Fibroblast of lung (primary cell): ENCODE measurements at regions not wholly inside any gene's neighbourhood (a gene's known extent, or its start where the extent isn't known, plus 50 kb on each side); places are given as distances from the start of the nearest gene placed in this dataset.

ENCODE experiments used
- DNase-seq, 2 donors: peaks; one replicate each; pipeline versions ENCODE4 v3.0.0 to v3.0.0-alpha.2; 2010; ENCODE audit warnings: low read depth in 2 of 2
- H2AFZ ChIP-seq: 2 replicates; pipeline ENCODE4 v1.5.1; 2012; ENCODE audit warnings: low read length, control low read depth, inconsistent platforms
- H3K27ac ChIP-seq: 2 replicates; pipeline ENCODE4 v1.5.1; 2011; ENCODE audit warnings: low read length, control low read depth; ENCODE audit not compliant: insufficient read depth
- H3K27me3 ChIP-seq: 2 replicates; pipeline ENCODE4 v1.5.1; 2011; ENCODE audit warnings: mild to moderate bottlenecking, low read length; ENCODE audit not compliant: control insufficient read depth, insufficient read depth
- H3K36me3 ChIP-seq: 2 replicates; pipeline ENCODE4 v1.5.1; 2011; ENCODE audit warnings: low read length; ENCODE audit not compliant: control insufficient read depth, insufficient read depth
- H3K4me1 ChIP-seq: 2 replicates; pipeline ENCODE4 v1.5.1; 2011; ENCODE audit warnings: low read length; ENCODE audit not compliant: control insufficient read depth, insufficient read depth; ENCODE audit errors: extremely low read depth
- H3K4me2 ChIP-seq: 2 replicates; pipeline ENCODE4 v1.5.1; 2011; ENCODE audit warnings: low read length, control low read depth; ENCODE audit not compliant: insufficient read depth; ENCODE audit errors: extremely low read depth
- H3K4me3 ChIP-seq, 4 experiments: fragments of 200-600 bp in 1 of 4; sonication (generic) in 1 of 4; replicated peaks in 1 of 4; 2 replicates each; pipeline ENCODE4 v1.5.1; 2011 to 2016; ENCODE audit warnings: low read length in 4 of 4, low read depth in 3 of 4, mild to moderate bottlenecking in 3 of 4, control low read depth in 2 of 4, inconsistent platforms in 1 of 4, mixed read lengths in 1 of 4; ENCODE audit not compliant: insufficient read depth in 1 of 4; ENCODE audit errors: control extremely low read depth in 1 of 4
- H3K79me2 ChIP-seq: 2 replicates; pipeline ENCODE4 v1.5.1; 2012; ENCODE audit warnings: mild to moderate bottlenecking, low read length, inconsistent platforms; ENCODE audit not compliant: control insufficient read depth, insufficient read depth
- H3K9ac ChIP-seq: 2 replicates; pipeline ENCODE4 v1.5.1; 2011; ENCODE audit warnings: mild to moderate bottlenecking, low read length, control low read depth; ENCODE audit not compliant: insufficient read depth
- H3K9me3 ChIP-seq: 2 replicates; pipeline ENCODE4 v1.5.1; 2012; ENCODE audit warnings: low read depth, low read length; ENCODE audit not compliant: control insufficient read depth, insufficient read depth
- H4K20me1 ChIP-seq: 2 replicates; pipeline ENCODE4 v1.5.1; 2011; ENCODE audit warnings: low read length; ENCODE audit not compliant: control insufficient read depth, insufficient read depth; ENCODE audit errors: extremely low read depth
- EZH2 ChIP-seq: IDR thresholded peaks from 2 replicates; pipeline ENCODE4 v1.5.1; 2012; ENCODE audit warnings: low read length, control low read depth, mild to moderate bottlenecking; ENCODE audit errors: missing control alignments
- TF ChIP-seq, protein P1 (sequence below), 2 donors: IDR thresholded peaks in 1 of 2; conservative IDR thresholded peaks in 1 of 2; 1 replicate in 1 of 2; 2 replicates in 1 of 2; pipeline ENCODE4 v1.5.1; 2011 to 2012; ENCODE audit warnings: low read length in 2 of 2, control low read depth in 1 of 2, inconsistent platforms in 1 of 2, low read depth in 1 of 2, mild to moderate bottlenecking in 1 of 2

DNA sequence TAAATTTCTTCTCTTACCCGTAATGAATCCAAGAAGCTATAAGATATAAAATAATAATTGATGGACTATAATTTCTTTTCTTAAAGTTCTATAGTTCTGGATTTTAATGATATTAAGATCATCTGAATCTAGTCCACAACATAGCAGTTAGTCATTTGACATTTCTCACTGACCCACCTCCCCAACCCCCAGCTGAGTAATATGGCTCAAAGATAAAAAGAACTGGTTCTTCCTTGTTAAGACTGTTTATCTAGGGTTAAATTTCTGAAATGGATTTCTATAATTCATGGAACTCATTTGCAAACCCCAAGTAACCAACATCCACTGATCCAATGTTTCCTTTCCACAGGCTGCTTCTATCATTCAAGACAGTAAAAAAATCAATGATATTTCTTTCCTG is 133.9 kb upstream of the SOX9 start:
- H3K27me3 ChIP-seq: no peaks in the 10 kb centered on the region

DNA sequence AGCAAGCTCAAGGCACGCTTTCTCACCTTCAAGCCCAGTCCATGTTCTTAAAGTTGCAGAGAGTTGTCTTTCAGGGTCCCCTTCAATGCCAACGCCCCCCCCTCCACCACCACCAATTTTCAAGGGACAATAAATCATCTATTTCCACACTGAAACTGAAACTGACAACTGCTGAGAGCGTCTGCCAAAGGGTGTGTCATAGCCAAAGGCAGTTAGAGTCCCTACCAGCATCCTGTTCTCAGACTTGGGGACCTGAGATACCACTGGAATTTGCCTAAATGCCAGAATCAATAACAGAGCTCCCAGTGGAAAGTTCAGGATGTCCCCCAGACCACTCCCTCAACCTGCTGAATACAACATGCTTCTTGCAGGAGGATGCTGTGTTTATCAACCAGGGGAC is 133.2 kb upstream of the SOX9 start:
- no peak overlapping the region for H3K4me3 ChIP-seq
- H4K20me1 ChIP-seq: no peaks in the 10 kb centered on the region
- no peak overlapping the region for H2AFZ ChIP-seq
- peaks cover 2% of the 10 kb centered on the region for H3K4me1 ChIP-seq
- H3K9me3 ChIP-seq: no peaks in the 10 kb centered on the region
- H3K4me2 ChIP-seq: no peak overlapping the region
- H3K9ac ChIP-seq: no peak overlapping the region
- no peak overlapping the region for H3K27ac ChIP-seq
- peak; percentile 24 to 26 for DNase-seq
- H3K79me2 ChIP-seq: no peaks in the 10 kb centered on the region
- TF ChIP-seq, protein P1, sequence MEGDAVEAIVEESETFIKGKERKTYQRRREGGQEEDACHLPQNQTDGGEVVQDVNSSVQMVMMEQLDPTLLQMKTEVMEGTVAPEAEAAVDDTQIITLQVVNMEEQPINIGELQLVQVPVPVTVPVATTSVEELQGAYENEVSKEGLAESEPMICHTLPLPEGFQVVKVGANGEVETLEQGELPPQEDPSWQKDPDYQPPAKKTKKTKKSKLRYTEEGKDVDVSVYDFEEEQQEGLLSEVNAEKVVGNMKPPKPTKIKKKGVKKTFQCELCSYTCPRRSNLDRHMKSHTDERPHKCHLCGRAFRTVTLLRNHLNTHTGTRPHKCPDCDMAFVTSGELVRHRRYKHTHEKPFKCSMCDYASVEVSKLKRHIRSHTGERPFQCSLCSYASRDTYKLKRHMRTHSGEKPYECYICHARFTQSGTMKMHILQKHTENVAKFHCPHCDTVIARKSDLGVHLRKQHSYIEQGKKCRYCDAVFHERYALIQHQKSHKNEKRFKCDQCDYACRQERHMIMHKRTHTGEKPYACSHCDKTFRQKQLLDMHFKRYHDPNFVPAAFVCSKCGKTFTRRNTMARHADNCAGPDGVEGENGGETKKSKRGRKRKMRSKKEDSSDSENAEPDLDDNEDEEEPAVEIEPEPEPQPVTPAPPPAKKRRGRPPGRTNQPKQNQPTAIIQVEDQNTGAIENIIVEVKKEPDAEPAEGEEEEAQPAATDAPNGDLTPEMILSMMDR (conservative IDR thresholded peaks at IDR 0.05 in 1 of 2, IDR thresholded peaks at IDR 0.05 in 1 of 2; ENCODE audit: low read depth in 1 of 2, low read length in 2 of 2): no peak
- TF ChIP-seq EZH2: no peak
- no peaks in the 10 kb centered on the region for H3K36me3 ChIP-seq
- no peaks in the 10 kb centered on the region for H3K27me3 ChIP-seq

More for the DNA sequence above, 133.9 kb upstream of the SOX9 start:
- no peak overlapping the region for H2AFZ ChIP-seq
- no peaks in the 10 kb centered on the region for H3K79me2 ChIP-seq
- no peaks in the 10 kb centered on the region for H4K20me1 ChIP-seq
- no peak for DNase-seq
- H3K4me2 ChIP-seq: no peak overlapping the region
- H3K4me1 ChIP-seq: peaks cover 2% of the 10 kb centered on the region
- no peak overlapping the region for H3K9ac ChIP-seq
- TF ChIP-seq, protein P1 (conservative IDR thresholded peaks at IDR 0.05 in 1 of 2, IDR thresholded peaks at IDR 0.05 in 1 of 2; ENCODE audit: low read depth in 1 of 2, low read length in 2 of 2): no peak
- no peak for TF ChIP-seq EZH2
- no peaks in the 10 kb centered on the region for H3K36me3 ChIP-seq
- no peak overlapping the region for H3K27ac ChIP-seq
- no peaks in the 10 kb centered on the region for H3K9me3 ChIP-seq
- no peak overlapping the region for H3K4me3 ChIP-seq

DNA sequence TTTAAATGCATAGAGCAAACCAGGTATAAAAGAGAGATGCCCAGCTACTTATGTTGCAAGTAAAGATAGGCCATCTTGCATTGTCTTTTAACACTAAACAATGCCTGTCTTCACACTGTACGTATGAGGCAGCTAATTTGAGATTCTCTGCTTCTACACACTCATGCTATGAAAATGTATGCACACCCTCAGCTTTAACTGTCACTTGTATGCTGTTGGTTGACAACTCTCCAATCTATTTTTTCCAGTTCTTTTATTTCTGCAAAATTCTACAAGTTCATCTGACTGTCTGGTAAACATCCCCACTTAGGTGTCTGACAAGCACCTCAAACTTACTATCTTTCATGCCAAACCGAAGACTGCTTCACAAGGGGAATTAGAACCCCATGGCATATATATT is 131.7 kb upstream of the SOX9 start:
- no peak overlapping the region for H3K27ac ChIP-seq
- no peak for TF ChIP-seq EZH2
- TF ChIP-seq, protein P1 (conservative IDR thresholded peaks at IDR 0.05 in 1 of 2, IDR thresholded peaks at IDR 0.05 in 1 of 2; ENCODE audit: low read depth in 1 of 2, low read length in 2 of 2): no peak
- no peaks in the 10 kb centered on the region for H3K27me3 ChIP-seq
- peaks cover 2% of the 10 kb centered on the region for H3K4me1 ChIP-seq
- no peaks in the 10 kb centered on the region for H3K36me3 ChIP-seq
- H3K9ac ChIP-seq: no peak overlapping the region
- no peak overlapping the region for H2AFZ ChIP-seq
- no peaks in the 10 kb centered on the region for H3K79me2 ChIP-seq
- no peaks in the 10 kb centered on the region for H3K9me3 ChIP-seq
- H3K4me2 ChIP-seq: no peak overlapping the region
- DNase-seq: no peak
- H3K4me3 ChIP-seq: no peak overlapping the region
- no peaks in the 10 kb centered on the region for H4K20me1 ChIP-seq
